ENCODE measurements at regions not wholly inside any gene's neighbourhood (a gene's known extent, or its start where the extent isn't known, plus 50 kb on each side); places are given as distances from the start of the nearest gene placed in this dataset.

GRCh38 chr2:41870265-41870585, 177.6 kb upstream of the PKDCC start:
- DNase-seq, result no peak

- DNase-seq, result no peak
These were observed 176.7 kb upstream of the PKDCC start for GRCh38 chr2:41871080-41871479.

DNA sequence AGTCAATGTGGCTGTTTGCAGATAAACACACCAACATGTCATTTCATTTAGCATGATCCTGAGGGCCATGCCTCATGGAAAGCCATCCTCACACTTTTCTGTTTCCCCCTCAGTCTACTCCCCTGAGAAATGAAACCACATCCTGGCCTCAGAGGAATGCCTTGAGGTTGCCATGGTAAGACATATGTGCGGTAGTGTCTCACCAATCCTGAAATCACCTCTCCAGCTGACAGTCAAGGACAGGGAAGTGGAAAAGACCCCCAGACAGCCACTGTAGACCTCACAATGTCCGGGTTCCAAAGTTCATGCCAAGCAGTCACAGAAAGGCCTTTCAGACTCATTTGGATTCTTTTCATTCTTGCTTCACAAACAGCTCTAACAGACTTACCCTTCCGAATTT, 175.2 kb upstream of the PKDCC start:
- no peak for DNase-seq

- no peak for DNase-seq
These were observed 174.5 kb upstream of the PKDCC start for GRCh38 chr2:41873102-41874031.

DNA sequence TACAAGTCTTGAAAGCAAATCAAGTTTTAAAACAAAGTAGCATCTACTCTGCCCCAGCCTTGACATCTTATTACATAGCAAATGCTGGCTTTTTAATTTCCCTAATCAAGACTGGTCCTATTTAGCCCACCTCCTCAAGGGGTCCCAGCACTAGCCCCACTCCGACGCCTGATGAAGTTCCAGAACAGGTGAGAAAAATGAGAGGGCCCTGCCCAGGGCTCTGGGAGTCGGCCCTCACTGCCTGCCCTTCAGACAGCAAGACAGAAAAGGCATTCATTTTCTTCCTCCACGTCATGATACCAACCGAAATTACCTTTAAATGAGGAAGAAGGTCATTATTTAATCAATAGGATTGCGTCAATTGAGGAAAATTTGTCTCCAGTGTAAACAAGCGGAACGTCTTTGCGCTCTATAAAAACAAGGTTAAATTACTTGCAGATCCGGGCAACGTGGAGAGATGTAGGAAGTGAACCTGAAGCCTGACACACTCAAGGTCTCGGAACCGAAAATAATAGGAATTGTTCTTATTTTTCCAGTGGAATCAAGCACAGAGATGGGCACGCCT, 170.6 kb upstream of the PKDCC start:
- DNase-seq, result no peak

GRCh38 chr2:41878056-41878455, 169.8 kb upstream of the PKDCC start:
- no peak for DNase-seq

GRCh38 chr2:41878716-41879234, 169.0 kb upstream of the PKDCC start:
- no peak for DNase-seq

DNA sequence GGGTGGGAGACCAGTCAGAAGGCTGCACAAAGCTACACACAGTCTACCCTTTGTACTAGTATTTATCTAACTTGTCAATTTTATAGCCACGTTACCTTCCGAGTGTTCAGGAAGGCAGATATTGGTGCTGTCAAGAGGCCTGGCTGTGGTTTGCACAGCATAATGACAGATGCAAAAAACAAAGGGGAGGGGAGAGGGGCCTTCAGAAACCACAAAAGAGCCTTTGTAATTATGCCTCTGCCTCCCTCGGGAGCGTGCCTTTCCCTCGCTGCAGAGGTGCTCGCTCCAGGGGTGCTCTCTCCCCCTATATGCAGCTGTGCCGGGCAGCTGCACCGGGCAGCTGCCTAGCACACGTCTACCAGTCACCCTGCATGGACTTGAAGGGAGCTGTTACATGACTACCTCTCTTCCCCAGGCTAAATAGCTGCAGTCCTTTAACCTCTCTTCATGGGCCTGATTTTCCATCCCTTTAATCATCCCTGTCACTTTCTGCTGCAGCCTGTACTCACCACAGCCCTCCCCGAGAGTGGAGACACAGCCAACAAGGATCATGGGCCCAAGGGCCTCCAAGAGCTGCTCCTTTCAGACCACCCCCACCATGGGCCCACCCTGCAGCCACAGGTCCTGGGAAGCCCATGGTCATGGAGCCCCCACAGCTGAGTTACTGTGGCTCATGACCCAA, 168.4 kb upstream of the PKDCC start:
- DNase-seq, result no peak

GRCh38 chr2:41880561-41881243, 167.1 kb upstream of the PKDCC start:
- DNase-seq, result no peak

- no peak for DNase-seq
These were observed 166.6 kb upstream of the PKDCC start for GRCh38 chr2:41881249-41881648.

GRCh38 chr2:41884718-41885117, 163.1 kb upstream of the PKDCC start:
- DNase-seq, result no peak

DNA sequence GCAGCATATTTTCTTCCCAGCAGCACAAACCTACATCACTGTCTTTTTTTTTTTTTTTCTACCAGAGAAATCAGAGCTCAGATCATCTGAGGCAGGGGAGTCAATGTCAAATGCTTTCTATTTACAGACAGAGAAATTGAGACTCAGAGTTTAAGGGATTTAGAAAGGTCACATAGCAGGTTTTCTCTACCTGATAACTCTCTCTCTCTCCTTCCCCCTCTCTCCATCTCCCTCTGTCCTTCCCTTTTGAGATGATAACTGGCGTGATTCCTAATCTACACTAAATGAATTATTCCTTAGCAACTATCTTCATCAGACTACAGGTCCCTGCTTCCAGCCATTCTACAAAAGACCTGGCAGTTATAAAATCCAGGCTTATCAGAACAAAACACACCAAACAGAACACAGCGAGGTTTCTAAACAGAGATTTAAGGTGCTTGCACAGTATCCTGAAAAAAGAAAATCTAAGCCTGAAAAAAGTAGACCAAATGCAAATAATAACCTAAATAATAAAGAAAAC, 161.6 kb upstream of the PKDCC start:
- DNase-seq, result no peak

GRCh38 chr2:41886757-41887156, 161.1 kb upstream of the PKDCC start:
- DNase-seq, result no peak

- DNase-seq, result no peak
These were observed 157.5 kb upstream of the PKDCC start for GRCh38 chr2:41890341-41890740.

DNA sequence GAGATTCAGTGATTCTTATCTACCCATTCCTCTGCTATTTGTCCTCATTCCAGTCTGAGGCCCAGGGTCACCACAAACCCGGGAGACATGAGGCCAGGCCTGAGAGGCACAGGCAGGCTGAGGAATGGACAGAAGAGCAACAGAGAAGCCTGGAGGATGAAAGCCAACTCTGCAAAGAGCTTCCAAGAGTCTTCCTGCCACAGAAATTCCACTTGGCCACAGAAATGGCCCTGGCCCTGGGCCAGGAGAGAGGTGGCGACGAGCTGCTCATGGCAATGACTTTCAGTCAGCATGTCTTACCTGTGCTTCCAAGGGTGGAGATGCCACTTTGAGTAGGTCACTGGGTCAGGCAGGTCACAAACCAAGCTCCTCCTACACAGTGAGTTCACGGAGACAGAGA, 155.3 kb upstream of the PKDCC start:
- DNase-seq, result no peak

GRCh38 chr2:41894563-41895333, 153.1 kb upstream of the PKDCC start:
- DNase-seq, result no peak

DNA sequence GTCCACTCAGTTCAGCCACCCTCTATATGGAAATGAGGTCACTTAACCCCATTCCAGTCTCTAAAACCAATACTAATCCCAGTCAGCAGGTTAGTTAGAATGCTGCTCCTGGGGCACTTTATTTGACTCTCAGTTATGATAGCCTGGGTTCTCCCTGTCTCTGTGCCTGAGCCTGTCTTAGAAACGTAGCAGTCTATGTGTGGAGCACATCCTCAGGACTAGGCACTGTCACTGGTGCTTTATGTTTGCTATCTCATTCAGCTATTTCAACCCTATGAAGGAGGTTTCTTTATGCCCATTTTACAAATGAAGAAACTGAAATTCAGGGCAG, 152.5 kb upstream of the PKDCC start:
- no peak for DNase-seq

DNA sequence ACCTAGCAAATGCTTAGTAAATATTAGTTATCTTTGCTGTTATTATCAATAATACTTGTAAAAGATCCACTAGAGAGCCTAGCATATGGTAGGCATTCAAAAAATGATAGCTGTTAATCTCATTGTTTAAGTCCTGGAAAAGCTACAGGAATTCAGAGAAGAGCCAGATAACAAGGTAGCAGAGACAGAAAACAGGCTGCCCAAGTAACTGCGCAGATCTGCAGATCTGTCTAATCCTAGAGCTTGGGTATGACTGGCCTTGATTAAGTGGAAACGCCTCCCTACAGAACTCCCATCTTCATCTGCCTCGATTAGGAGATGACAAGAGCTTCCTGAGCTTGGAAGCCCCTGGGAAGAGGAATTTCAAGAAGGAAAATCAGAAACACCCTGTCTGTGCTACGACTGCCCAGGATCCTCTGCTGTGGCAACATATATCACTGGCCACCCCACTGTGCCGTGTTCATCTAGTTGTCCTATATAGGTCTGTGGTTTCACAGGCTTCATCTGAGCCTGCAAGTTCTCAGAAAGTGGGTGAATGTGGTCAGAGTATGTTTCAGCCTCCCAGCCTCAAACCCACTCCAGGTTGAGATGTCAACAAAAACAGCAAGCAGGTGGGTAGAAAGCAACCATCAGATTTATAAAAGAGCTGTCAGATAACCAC, 151.5 kb upstream of the PKDCC start:
- DNase-seq, result no peak

- no peak for DNase-seq
These were observed 148.6 kb upstream of the PKDCC start for GRCh38 chr2:41899189-41899588.

DNA sequence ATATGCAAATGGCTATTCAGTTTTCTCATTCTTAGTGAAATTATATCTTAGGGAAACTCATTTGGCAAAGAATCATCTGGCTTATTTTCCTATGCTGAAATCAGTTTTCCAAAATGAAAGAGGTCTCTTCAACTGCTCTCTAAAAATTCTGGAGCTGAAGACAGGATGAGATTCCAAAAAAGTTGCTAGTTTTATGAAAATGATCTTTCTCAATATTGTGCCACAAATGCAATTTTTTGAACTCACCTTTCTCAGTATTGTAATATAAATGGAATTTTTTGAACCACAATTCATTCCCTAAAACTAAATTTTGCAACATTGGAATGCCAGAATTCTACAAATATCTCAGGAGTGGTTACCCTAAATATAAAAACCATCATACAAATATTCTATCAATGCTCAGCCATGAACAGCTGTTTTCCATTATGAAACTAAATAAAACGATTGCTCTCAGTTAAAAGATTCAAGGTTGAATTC, 147.7 kb upstream of the PKDCC start:
- no peak for DNase-seq

GRCh38 chr2:41902897-41903296, 144.9 kb upstream of the PKDCC start:
- DNase-seq, result no peak
